SK-N-SH treated with all-trans-retinoic acid at 6 μM for 48 hours (cell line): ENCODE measurements at regions not wholly inside any gene's neighbourhood (a gene's known extent, or its start where the extent isn't known, plus 50 kb on each side); places are given as distances from the start of the nearest gene placed in this dataset.

Source experiments
- ATAC-seq: fragments of 200-7000 bp; cut with Tn5 transposase; 3 replicates; pipeline ENCODE4 v1.9.1; 2020; ENCODE audit warnings: mild to moderate bottlenecking, moderate library complexity
- ARNTL ChIP-seq: fragments of 450-650 bp; formaldehyde crosslinking; IDR thresholded peaks from 2 replicates; pipeline ENCODE4 v1.5.0; 2020; ENCODE audit warnings: low read depth, mild to moderate bottlenecking, moderate library complexity, borderline replicate concordance
- BACH2 ChIP-seq: fragments of 250-450 bp; sonication (Bioruptor Pico); IDR thresholded peaks from 2 replicates; pipeline ENCODE4 v1.9.0; 2021; ENCODE audit warnings: mild to moderate bottlenecking, borderline replicate concordance
- CREB5 ChIP-seq: fragments of 250-450 bp; sonication (Bioruptor Pico); IDR thresholded peaks from 2 replicates; pipeline ENCODE4 v1.5.1; 2020; ENCODE audit warnings: low read depth, mild to moderate bottlenecking, moderate library complexity
- CSDC2 ChIP-seq: fragments of 250-450 bp; sonication (Bioruptor Pico); IDR thresholded peaks from 2 replicates; pipeline ENCODE4 v1.5.0; 2020; ENCODE audit warnings: mild to moderate bottlenecking, moderate library complexity
- CSRNP3 ChIP-seq: fragments of 250-450 bp; sonication (Bioruptor Pico); IDR thresholded peaks from 2 replicates; pipeline ENCODE4 v1.5.1; 2021; ENCODE audit warnings: mild to moderate bottlenecking, moderate library complexity
- ESRRG ChIP-seq: fragments of 250-450 bp; sonication (Bioruptor Pico); IDR thresholded peaks from 2 replicates; pipeline ENCODE4 v1.6.1; 2021; ENCODE audit warnings: mild to moderate bottlenecking
- GLIS3 ChIP-seq: fragments of 250-450 bp; sonication (Bioruptor Pico); IDR thresholded peaks from 2 replicates; pipeline ENCODE4 v1.5.0; 2020; ENCODE audit warnings: mild to moderate bottlenecking, moderate library complexity
- ISL1 ChIP-seq: fragments of 250-450 bp; sonication (Bioruptor Pico); IDR thresholded peaks from 2 replicates; pipeline ENCODE4 v2.1.2; 2022; ENCODE audit warnings: mild to moderate bottlenecking, moderate library complexity
- OSR1 ChIP-seq: fragments of 250-450 bp; sonication (Bioruptor Pico); IDR thresholded peaks from 2 replicates; pipeline ENCODE4 v1.8.0; 2022; ENCODE audit warnings: moderate library complexity, mild to moderate bottlenecking, inconsistent platforms
- PATZ1 ChIP-seq: fragments of 250-450 bp; sonication (Bioruptor Pico); IDR thresholded peaks from 2 replicates; pipeline ENCODE4 v1.8.0; 2020; ENCODE audit warnings: mild to moderate bottlenecking, moderate library complexity, borderline replicate concordance
- POU6F1 ChIP-seq: fragments of 250-450 bp; sonication (Bioruptor Pico); IDR thresholded peaks from 2 replicates; pipeline ENCODE4 v1.8.0; 2021; ENCODE audit warnings: low read depth, mild to moderate bottlenecking, moderate library complexity, borderline replicate concordance
- PPARA ChIP-seq: fragments of 250-450 bp; sonication (Bioruptor Pico); IDR thresholded peaks from 2 replicates; pipeline ENCODE4 v1.5.0; 2020; ENCODE audit warnings: mild to moderate bottlenecking, borderline replicate concordance
- RARB ChIP-seq: fragments of 250-450 bp; sonication (Bioruptor Pico); IDR thresholded peaks from 2 replicates; pipeline ENCODE4 v1.8.0; 2021; ENCODE audit warnings: mild to moderate bottlenecking, moderate library complexity
- SNAI2 ChIP-seq: fragments of 250-450 bp; sonication (Bioruptor Pico); IDR thresholded peaks from 2 replicates; pipeline ENCODE4 v1.5.0; 2020; ENCODE audit warnings: mild to moderate bottlenecking, moderate library complexity
- TCF4 ChIP-seq: fragments of 250-450 bp; sonication (Bioruptor Pico); IDR thresholded peaks from 2 replicates; pipeline ENCODE4 v1.8.0; 2021; ENCODE audit warnings: mild to moderate bottlenecking, moderate library complexity, borderline replicate concordance
- TOX ChIP-seq: fragments of 250-450 bp; sonication (Bioruptor Pico); IDR thresholded peaks from 2 replicates; pipeline ENCODE4 v1.8.0; 2021; ENCODE audit warnings: mild to moderate bottlenecking, moderate library complexity, borderline replicate concordance
- TSHZ2 ChIP-seq: fragments of 250-450 bp; sonication (Bioruptor Pico); IDR thresholded peaks from 2 replicates; pipeline ENCODE4 v1.5.0; 2020; ENCODE audit warnings: mild to moderate bottlenecking, moderate library complexity
- ZC3H10 ChIP-seq: fragments of 250-450 bp; sonication (Bioruptor Pico); IDR thresholded peaks from 2 replicates; pipeline ENCODE4 v1.5.1; 2021; ENCODE audit warnings: mild to moderate bottlenecking, moderate library complexity
- ZFP3 ChIP-seq: fragments of 250-450 bp; sonication (Bioruptor Pico); IDR thresholded peaks from 2 replicates; pipeline ENCODE4 v1.5.0; 2020; ENCODE audit warnings: mild to moderate bottlenecking, moderate library complexity
- ZFP30 ChIP-seq: fragments of 450-650 bp; formaldehyde crosslinking; IDR thresholded peaks from 2 replicates; pipeline ENCODE4 v1.5.0; 2022; ENCODE audit warnings: mild to moderate bottlenecking, moderate library complexity
- ZNF70 ChIP-seq: fragments of 450-650 bp; formaldehyde crosslinking; IDR thresholded peaks from 2 replicates; pipeline ENCODE4 v1.5.0; 2020; ENCODE audit warnings: mild to moderate bottlenecking, moderate library complexity
- ZNF8 ChIP-seq: fragments of 450-650 bp; formaldehyde crosslinking; IDR thresholded peaks from 2 replicates; pipeline ENCODE4 v1.5.0; 2020; ENCODE audit warnings: mild to moderate bottlenecking, moderate library complexity

GRCh38 chr14:51566831-51567582 is 84.7 kb upstream of the FRMD6 start:
- no peak for TF ChIP-seq SNAI2 (CRISPR knock-in tag)
- TF ChIP-seq POU6F1 = no peak
- no peak for TF ChIP-seq ZFP30 (CRISPR knock-in tag)
- TF ChIP-seq PPARA (CRISPR knock-in tag) = no peak
- TF ChIP-seq ISL1 = no peak
- no peak for TF ChIP-seq CSRNP3 (CRISPR knock-in tag)
- TF ChIP-seq ARNTL (CRISPR knock-in tag) = no peak
- TF ChIP-seq TOX (CRISPR knock-in tag) = no peak
- no peak for TF ChIP-seq CSDC2 (CRISPR knock-in tag)
- no peak for TF ChIP-seq BACH2 (CRISPR knock-in tag)
- no peak for TF ChIP-seq PATZ1 (CRISPR knock-in tag)
- TF ChIP-seq TCF4 (CRISPR knock-in tag) = no peak
- TF ChIP-seq ESRRG (CRISPR knock-in tag) = no peak
- TF ChIP-seq ZC3H10 (CRISPR knock-in tag) = no peak
- no peak for TF ChIP-seq OSR1 (CRISPR knock-in tag)
- TF ChIP-seq ZFP3 (CRISPR knock-in tag) = no peak
- no peak for TF ChIP-seq ZNF8 (CRISPR knock-in tag)
- no peak for TF ChIP-seq ZNF70
- TF ChIP-seq TSHZ2 = no peak
- TF ChIP-seq RARB (CRISPR knock-in tag) = no peak
- no peak for ATAC-seq

GRCh38 chr14:51568366-51568765 is 83.3 kb upstream of the FRMD6 start:
- no peak for ATAC-seq
- TF ChIP-seq CREB5 (CRISPR knock-in tag) (no peak), ISL1 (no peak), ESRRG (CRISPR knock-in tag) (no peak), BACH2 (CRISPR knock-in tag) (no peak), TCF4 (CRISPR knock-in tag) (no peak), CSRNP3 (CRISPR knock-in tag) (no peak), SNAI2 (CRISPR knock-in tag) (no peak), OSR1 (CRISPR knock-in tag) (no peak), PPARA (CRISPR knock-in tag) (no peak), POU6F1 (no peak), CSDC2 (CRISPR knock-in tag) (no peak), TOX (CRISPR knock-in tag) (no peak), ZNF8 (CRISPR knock-in tag) (no peak), TSHZ2 (no peak), ARNTL (CRISPR knock-in tag) (no peak), GLIS3 (CRISPR knock-in tag) (no peak)
